T follicular helper cell (primary cell): ENCODE measurements at regions not wholly inside any gene's neighbourhood (a gene's known extent, or its start where the extent isn't known, plus 50 kb on each side); places are given as distances from the start of the nearest gene placed in this dataset.

ENCODE experiments used
- DNase-seq: peaks from one replicate; pipeline ENCODE4 v3.0.0-alpha.2; 2020; ENCODE audit warnings: low read depth

DNA sequence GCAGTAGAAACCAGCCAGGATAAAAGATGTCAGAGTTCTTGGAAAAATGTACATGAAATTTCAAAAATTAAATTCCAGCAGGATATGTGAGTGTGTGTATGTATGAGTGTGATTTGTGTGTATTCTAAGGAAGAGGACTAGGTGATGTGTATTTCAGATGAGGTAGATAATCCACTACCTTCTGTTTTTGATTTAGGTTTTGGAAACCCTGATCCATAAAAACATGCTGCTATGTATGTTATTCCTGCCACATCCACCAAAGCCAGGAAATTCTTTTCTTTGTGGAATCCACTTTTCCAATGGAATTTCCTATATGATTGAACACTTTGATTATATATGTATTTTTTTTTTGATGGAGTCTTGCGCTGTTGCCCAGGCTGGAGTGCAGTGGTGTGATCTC lies 276.9 kb downstream of the UQCRFS1 start:
- DNase-seq, result no peak

DNA sequence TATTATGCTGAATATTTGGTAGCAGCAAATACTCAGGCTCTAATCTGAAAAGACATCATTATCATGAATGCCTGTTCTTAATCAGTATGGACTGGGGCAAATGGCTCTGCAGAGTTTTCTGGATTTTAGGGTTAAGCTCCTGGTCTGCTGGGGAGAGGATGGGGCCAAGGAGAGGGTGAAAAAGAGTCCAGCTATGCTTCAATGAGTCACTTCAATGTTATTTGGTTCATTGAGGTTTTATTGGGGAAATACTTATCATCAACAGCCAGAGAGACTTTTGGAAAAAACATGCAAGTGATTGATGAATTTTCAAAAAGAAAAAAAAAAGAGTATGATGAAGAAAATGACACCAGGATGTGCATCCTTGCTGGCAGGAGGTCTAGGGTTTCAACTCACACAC lies 278.3 kb downstream of the UQCRFS1 start:
- DNase-seq, result no peak

DNA sequence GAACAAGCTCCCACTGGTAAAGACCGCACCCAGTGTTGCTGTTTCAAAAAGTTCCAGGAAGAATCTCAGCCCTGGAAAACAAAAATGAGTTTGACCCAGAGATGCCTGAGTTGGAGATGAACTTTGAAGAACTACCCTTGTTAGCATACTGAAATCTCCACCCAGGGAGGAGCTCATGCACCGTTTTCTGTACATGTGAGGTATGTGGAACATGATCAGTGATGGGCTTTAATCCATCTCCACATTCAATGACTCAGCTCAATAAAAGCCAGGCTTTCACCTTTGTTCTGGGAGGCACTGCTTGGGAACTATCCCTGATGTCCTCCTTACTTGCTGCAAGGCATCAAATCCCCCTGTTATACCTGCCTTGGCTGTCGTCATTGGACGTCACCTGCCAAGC lies 279.9 kb downstream of the UQCRFS1 start:
- DNase-seq, result no peak

DNA sequence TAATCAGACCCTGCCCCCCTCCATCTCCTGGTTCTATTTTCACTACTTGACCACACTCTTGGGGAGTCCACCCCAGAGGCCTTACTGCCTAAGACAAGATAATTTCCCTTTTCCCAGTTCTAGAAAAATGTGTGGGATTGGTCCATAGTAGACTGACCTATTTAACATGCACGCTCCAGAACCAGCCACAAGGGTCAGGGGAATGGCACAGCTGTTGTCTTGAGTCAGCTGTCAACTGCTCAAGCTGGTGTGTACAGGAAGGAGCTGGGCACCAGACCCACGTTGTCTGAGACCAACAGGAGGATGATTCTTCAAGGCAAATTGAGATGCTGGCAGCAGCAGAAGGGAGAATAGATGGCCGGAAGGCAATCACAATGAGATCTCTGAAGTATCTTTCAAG lies 280.5 kb downstream of the UQCRFS1 start:
- DNase-seq, result no peak

DNA sequence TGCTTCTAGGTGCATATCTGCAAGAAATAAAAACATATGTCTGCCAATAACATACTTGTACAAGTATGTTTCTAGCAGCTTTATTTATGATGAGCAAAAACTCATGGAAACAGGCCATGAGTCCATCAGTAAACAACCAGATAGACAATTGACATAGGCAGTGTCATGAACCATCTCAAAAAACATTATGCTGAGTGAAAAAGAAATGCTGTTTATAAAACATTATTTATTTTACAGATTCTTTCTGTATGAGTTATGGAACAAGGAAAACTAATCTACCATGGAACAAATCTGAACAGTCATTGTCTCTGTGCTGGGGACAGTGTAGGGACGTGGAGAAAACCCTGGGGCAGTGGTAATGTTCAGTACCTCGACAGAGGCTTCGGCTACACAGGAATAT lies 283.9 kb downstream of the UQCRFS1 start:
- DNase-seq, result no peak

DNA sequence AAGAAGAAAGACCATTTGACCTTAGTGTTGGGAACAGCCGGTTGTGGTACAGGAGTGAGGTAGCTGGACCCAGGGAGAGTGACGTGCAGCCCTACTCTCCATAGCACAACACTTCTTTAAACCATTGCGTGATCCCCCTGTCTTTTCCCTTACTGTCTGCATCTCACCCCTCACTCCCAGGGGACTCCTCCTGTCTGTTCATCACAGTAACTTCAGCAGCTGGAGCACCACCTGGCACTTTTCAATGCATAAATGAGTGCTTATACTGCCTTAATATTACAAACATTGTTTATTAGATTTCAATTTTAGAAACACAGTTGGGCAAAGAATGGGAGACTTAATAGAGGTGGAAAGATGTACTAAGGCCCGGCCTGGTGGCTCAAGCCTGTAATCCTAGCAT lies 285.5 kb downstream of the UQCRFS1 start:
- DNase-seq, result no peak

DNA sequence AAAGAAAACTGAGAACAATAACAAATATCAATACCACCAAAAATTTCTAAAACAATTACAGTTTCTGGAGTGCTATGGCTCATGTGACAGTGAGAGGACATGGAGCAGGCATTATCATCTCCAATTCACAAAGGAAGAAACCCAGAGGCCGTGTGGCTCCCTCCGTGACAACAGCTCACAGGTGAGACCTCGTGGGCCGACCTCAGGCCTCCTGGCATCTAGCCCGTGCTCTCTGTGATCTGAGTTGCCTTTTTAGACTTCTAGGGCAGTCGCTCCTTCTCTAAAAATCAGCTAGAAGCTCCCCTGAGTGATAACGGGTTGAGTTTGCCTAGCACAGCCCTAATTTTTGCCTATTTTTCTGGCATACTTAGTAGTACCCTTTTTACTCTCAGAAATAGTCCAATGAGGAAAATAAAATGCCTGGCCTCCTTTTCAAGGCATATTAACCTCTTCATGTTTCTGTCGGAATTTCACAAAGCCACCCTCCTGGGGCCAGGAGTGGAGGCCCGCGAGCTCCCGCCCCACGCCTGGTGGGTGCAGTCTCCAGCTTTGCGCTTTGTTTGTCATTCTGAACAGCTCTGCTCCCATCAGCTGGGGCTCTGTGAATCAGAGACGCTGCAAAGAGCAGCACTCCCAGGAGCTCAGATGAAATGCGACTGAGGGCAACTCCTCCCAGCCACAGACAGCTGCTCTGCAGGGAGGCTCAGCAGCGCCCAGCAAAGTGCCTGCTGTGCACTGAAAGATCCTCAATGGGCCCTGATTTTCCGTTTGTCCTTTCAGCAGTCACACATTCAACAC lies 292.5 kb downstream of the UQCRFS1 start:
- DNase-seq, result no peak

DNA sequence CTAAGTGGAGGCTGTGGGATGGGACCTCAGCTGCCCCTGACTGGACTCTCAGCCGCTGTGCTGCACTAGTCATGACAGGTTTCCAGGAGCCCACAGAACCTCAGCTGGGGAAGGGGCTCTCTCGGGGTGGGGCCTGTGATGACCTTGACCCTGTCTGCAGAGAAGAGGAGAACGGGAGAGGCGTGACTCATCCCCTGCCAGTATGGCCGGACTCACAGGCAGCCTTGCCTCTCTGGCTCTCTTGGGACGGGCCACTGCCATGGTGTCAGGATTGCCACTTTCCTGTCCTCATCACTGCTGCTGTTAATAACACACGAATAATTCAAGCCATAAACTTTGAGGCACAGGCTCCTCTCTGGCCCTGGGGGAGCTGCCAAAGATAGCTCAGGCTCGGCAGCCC lies 295.3 kb downstream of the UQCRFS1 start:
- DNase-seq, result no peak

DNA sequence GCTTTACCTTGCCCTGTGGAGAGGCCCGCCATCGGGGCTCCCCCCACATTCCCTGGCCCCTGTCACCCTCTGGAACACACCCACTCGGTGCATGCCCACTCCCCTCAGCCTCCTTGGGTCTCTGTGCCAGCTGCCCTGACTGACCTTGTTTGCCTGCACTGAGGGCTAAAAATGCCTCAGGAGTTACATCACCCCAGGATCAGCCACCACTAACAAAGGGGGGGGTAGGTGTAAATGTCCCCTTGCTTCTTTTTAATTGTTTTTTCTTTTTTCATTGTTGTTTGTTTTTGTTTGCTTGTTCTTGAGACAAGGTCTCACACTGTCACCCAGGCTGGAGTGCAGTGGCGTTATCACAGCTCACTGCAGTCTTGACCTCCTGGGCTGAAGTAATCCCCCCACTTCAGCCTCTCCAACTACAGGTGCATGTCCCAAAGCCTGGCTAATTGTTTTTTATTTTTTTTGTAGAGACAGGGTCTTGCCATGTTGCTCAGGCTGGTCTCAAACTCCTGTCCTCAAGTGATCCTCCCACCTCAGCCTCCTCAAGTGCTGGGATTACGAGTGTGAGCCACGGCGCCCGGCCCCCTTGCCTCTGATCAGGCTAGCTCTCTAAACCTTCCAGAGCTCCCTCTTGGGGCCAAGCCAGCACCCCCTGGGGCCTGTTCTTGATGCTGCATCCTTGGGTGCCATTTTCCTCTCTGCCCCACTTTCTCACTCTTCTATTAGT lies 297.1 kb downstream of the UQCRFS1 start:
- no peak for DNase-seq

DNA sequence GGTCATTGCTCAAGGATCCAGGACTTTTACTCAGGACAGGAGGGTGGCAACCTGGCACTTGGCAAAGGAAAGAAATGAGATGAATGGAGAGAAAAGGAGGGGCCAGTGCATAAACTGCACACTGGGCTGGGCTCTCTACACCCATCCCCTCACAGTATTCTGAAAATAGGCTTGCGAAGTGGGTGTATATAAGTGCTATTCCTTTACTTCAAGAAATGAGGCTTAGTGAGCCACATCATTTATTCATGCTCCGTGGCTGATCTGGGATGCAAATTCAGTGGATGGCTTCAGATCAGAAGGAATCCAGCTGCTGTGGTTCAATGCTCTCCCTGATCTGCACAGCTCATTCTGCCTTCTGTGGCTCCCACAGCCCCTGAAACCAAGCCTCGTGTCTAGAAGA lies 297.7 kb downstream of the UQCRFS1 start:
- no peak for DNase-seq

DNA sequence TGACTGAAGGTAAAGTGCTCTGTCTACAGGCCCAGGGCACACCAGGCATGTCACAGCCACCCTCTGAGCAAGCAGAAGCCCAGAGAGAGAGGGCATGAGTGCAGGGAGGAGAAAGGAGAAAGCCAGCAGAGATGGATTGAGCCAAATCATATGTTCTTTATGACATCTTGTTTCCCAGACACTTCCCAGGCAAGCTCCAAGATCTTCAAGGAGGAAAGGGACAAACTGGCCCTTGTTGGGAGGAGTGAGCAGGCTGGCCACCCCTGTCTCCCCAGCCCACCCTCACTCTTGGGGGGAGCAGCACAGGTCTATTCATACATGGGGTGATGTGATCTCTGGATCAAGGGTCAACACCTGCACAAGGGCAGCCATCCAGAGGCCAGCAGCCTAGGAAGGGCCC lies 298.8 kb downstream of the UQCRFS1 start:
- no peak for DNase-seq

DNA sequence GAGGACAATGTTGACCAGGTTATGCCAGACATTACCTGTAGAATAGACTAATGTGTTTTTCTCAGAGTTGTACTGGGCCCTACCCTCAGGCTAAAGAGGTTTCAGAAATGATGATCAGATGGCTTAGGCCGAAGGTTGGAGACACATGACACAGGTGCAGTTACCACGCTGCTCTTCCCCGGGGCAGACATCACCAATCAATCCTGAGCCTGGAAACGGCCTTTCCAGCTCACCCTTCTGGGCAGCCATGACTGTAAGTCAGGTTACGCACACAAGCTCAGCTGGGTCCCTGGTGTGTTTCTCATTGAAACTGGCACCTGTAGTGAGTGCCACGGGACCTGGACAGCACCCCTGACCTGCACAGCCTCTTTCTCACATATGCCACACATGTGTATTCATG lies 299.3 kb downstream of the UQCRFS1 start:
- DNase-seq, result no peak

DNA sequence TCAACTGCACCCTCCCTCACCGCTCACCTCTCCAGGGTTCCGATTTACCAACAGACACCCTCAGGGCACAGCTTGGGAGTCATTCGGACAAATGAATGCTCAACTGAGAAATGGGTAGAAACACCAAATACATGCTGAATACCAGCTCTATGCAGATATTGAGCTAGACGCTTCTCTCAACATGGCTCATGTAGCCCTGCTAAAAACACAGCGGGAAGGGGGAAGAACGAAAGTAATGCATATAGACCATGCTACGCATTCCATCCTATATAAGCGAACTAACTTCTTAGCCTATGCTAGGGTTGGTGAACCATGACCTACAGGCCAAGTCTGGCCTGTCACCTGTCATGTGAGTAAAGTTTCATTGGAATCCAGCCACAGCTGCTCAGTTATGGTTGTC lies 304.0 kb downstream of the UQCRFS1 start:
- DNase-seq, result no peak

DNA sequence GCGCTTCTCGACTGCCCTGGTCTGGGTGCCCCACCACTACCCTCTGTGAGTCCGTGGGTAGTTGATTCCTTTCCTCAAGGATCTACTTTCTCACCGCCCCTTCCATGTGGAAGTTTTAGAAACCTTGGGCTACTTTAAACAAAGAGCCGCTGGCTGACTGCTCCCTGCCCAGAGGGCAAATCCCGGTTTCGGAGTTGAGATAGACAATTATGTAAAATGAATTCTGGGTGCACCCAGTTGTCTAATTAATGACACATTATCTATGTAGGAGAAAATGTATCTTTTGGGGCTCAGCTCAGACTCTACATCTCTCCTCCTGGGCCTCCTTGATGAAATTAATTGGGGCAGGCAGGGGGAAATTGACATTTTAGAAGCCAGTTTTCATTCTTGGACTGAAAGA lies 305.4 kb downstream of the UQCRFS1 start:
- DNase-seq, result no peak

DNA sequence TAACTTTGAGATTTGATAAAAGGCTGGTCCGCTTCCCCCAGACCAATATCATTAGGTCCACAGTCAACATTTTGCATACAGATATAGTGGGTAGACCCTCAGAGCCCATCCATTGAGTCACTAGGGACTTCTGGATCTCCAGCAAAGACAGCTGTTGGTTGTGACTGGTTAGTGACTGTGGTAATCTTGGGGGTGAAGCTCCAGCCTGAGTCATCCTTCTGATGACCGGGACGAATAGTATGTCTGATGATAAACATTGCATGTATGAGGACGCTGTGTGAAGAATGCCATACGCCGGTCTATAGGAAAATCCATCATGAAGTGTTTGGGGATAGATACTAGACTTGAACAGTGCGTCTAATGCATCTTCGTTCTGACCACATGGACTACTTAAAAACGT lies 307.0 kb downstream of the UQCRFS1 start:
- DNase-seq, result no peak

DNA sequence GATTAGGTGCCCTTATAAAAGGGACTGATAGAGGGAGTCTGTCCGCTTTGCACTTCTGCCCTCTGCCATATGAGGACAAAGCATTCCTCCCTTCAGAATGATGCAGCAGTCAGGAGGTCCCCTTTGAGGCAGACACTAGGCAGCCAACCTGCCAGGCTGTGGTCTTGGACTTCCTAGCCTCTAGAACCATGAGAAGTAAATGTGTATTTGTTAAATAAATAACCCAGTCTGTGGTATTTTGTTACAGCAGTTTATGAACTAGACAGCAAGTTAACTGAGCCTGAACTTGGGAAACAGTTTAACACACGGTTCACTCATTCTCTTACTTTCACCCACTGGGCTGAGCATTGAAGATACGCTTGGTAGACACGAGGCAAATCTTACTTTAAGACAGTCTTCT lies 313.2 kb downstream of the UQCRFS1 start:
- no peak for DNase-seq

DNA sequence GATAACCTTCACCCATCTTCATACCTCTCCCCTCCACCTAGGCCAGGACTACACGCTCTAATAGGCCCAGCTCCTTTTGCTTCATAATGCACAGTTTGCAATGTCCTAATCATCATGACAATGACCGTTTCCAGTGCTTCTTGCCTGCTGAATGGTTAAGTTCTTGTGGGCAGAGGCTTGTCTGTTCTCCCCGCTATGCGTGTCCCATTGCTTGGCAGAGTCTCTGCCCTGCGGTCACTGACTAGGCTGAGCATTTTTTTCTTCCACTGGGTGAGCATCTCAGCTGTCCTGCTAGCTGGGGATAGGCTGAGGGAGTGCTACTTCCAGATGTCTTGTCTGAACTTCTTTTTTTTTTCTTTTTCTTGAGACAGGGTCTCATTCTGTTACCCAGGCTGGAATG lies 314.7 kb downstream of the UQCRFS1 start:
- no peak for DNase-seq

DNA sequence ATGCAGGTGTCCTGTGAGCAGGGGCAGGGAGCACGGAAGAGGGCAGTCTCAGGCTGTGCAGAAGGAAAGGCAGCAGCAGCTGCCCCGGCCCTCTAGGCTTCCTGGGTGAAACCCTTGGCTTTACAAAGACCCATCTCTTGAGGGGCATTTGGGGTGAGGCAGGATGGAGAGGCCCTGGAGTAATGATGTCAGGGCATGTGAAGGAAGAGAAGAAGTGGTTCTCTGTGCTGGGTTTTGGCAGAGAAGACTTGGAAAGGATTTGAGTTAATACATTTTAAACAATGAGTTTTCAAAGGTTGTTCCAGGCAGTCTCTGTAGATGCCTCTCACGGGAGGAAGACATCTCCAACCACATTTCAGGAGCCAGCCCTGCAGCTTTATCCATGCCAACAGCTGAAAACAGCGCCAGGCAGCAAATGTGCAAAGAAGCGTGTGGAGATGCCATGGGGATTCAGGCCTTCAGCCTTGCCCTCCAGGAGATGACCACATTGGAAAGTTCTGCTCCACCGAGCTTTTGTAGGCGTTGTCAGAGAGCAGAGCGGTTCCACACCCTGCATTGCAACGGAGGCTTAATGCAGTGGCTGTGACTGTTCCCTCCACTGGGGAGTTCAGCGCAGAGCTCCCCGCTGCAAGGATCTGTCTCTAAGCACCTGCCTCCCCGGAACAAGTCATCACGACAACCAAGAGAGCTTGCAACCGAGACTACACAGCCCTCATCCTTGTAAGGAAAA lies 322.8 kb downstream of the UQCRFS1 start:
- no peak for DNase-seq

DNA sequence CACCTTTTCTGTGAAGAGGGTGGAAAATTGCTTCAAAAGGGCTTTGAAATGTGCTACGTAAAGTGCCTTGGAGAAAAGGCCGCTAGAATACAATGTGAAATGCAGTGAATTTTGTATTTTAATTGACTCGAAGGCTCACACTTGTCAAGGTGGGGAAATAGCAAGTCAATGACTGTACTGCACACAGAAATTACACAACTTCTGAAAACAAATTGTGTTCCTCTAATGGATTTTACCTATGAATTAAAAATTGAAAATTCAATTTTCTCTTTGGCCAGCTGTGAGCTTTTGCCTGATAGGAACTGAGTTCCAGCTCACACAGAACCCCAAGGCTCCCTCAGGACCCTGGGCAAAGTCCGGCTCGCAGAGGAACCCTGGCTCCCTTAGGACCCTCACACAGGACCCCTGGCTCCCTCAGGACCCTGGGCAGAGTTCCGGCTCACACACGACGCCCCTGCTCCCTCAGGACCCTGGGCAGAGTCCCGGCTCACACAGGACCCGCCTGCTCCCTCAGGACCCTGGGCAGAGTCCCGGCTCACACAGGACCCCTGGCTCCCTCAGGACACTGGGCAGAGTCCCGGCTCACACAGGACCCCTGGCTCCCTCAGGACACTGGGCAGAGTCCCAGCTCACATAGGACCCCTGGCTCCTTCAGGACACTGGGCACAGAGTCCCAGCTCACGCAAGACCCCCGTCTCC lies 324.9 kb downstream of the UQCRFS1 start:
- DNase-seq, result no peak

DNA sequence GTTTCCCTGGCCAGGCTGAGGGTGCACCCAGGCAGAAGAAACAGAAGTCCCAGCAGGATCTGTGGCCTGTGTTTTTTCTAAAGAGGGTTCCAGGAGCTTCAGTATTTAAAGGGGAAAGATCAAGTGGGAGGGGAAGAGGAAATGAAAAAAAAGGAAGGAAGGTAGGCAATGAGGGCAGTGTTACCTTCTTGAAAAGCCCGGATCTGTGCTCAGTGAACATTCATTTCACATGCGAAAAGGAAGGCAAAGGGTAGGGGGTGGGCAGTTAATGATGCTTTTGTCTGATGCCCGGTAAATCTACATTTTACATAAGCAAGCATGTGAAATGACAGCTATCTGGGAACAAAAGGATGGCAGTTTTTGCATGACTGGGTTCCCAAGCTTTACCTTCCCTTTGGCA lies 326.2 kb downstream of the UQCRFS1 start:
- DNase-seq, result no peak

DNA sequence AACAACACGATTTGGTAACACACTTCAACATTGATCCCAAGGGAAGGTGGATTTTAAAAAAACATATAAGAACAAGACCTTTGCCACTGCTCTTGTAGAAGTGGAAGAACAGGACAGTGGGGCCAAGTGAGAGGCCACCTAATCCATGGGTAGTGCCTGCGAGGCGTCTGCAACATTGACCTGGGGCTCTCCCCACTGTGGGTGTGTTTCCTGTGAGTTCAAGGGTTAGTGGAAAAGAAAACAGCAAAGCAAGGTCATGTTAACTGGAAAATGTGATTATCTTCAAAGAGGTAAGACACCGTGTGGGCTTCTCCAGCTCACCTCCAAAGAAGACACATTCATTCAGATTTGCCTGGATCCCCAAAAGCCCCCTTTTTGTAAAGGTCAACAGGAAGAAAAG lies 327.0 kb downstream of the UQCRFS1 start:
- DNase-seq, result no peak

DNA sequence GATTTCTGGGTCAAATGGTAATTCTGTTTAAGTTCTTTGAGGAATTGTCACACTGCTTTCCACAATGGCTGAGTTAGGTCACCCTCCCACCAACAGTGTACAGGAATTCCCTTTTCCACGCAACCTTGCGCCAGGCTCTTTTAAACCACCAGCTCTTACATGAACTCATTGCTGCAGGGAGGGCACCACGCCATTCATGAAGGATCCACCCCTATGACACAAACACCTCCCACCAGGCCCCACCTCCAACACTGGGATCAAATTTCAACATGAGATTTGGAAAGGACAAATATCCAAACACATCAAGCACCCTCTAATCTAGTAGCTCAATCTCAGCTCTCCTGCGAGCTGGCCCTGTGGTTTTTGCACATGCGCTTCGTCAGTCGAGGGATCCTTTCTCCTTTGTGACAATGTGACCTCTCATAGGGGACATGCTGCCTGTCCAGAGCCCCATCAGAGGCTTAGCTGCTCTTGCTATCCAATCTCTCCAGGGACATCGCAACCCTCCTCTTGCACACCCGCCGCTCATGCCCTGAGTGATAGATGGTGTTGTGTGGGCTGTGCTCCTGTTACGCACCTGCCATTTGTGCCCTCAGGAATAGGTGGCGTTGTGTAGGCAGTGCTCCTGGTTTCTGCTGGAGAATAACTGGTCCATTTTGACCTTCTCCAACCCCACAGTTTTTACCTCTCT lies 328.0 kb downstream of the UQCRFS1 start:
- no peak for DNase-seq
